AG09319 (cell line): ENCODE measurements at regions not wholly inside any gene's neighbourhood (a gene's known extent, or its start where the extent isn't known, plus 50 kb on each side); places are given as distances from the start of the nearest gene placed in this dataset.

Experiments used
- DNase-seq: peaks from one replicate; pipeline ENCODE4 v3.0.0-alpha.2; 2010; ENCODE audit warnings: low read depth; ENCODE audit errors: extremely low read depth
- CTCF ChIP-seq: IDR thresholded peaks from 2 replicates; pipeline ENCODE4 v1.5.1; 2011; ENCODE audit warnings: low read depth, mild to moderate bottlenecking, inconsistent platforms, low read length, moderate library complexity

GRCh38 chr10:118455181-118455695 is 113.1 kb upstream of the FAM204A start:
- TF ChIP-seq CTCF, result no peak
- no peak for DNase-seq

GRCh38 chr10:118454211-118454610 is 112.1 kb upstream of the FAM204A start:
- no peak for TF ChIP-seq CTCF
- no peak for DNase-seq

GRCh38 chr10:118452098-118452497 is 110.0 kb upstream of the FAM204A start:
- no peak for TF ChIP-seq CTCF
- DNase-seq, result no peak

- TF ChIP-seq CTCF, result no peak
- no peak for DNase-seq
These were observed 107.4 kb upstream of the FAM204A start for GRCh38 chr10:118449521-118449920.

GRCh38 chr10:118448744-118449143 is 106.6 kb upstream of the FAM204A start:
- no peak for DNase-seq
- TF ChIP-seq CTCF, result no peak

- no peak for TF ChIP-seq CTCF
- peak; percentile 5 for DNase-seq
These were observed 105.5 kb upstream of the FAM204A start for GRCh38 chr10:118447478-118448270.

- no peak for TF ChIP-seq CTCF
- no peak for DNase-seq
These were observed 103.4 kb upstream of the FAM204A start for GRCh38 chr10:118445535-118445934.
